GM12878 (cell line): ENCODE measurements at regions not wholly inside any gene's neighbourhood (a gene's known extent, or its start where the extent isn't known, plus 50 kb on each side); places are given as distances from the start of the nearest gene placed in this dataset.

Source experiments
- BRCA1 ChIP-seq: IDR thresholded peaks from 2 replicates; pipeline ENCODE4 v1.6.1; 2011; ENCODE audit warnings: low read depth, low read length, improper control_type of control experiment
- NBN ChIP-seq: fragments of 450-650 bp; IDR thresholded peaks from 2 replicates; pipeline ENCODE4 v1.6.1; 2016
- POLR2AphosphoS5 ChIP-seq: IDR thresholded peaks from 2 replicates; pipeline ENCODE4 v1.6.1; 2011; ENCODE audit warnings: mild to moderate bottlenecking, low read length, inconsistent platforms
- SIX5 ChIP-seq: IDR thresholded peaks from 2 replicates; pipeline ENCODE4 v1.6.1; 2011; ENCODE audit warnings: mild to moderate bottlenecking, low read depth, low read length, moderate library complexity; ENCODE audit not compliant: severe bottlenecking
- YY1 ChIP-seq: IDR thresholded peaks from 2 replicates; pipeline ENCODE4 v1.6.1; 2011; ENCODE audit warnings: low read depth, mild to moderate bottlenecking, low read length
- TF ChIP-seq, protein P1 (sequence below): fragments of 450-650 bp; IDR thresholded peaks from 2 replicates; pipeline ENCODE4 v1.6.1; 2017; ENCODE audit warnings: mild to moderate bottlenecking

GRCh38 chr12:24109381-24110039 lies 160.0 kb upstream of the SOX5 start:
- TF ChIP-seq YY1 (no peak), NBN (no peak), SIX5 (no peak), BRCA1 (no peak), POLR2AphosphoS5 (no peak)
- TF ChIP-seq, protein P1, sequence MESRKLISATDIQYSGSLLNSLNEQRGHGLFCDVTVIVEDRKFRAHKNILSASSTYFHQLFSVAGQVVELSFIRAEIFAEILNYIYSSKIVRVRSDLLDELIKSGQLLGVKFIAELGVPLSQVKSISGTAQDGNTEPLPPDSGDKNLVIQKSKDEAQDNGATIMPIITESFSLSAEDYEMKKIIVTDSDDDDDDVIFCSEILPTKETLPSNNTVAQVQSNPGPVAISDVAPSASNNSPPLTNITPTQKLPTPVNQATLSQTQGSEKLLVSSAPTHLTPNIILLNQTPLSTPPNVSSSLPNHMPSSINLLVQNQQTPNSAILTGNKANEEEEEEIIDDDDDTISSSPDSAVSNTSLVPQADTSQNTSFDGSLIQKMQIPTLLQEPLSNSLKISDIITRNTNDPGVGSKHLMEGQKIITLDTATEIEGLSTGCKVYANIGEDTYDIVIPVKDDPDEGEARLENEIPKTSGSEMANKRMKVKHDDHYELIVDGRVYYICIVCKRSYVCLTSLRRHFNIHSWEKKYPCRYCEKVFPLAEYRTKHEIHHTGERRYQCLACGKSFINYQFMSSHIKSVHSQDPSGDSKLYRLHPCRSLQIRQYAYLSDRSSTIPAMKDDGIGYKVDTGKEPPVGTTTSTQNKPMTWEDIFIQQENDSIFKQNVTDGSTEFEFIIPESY: no peak
